ENCODE measurements at regions not wholly inside any gene's neighbourhood (a gene's known extent, or its start where the extent isn't known, plus 50 kb on each side); places are given as distances from the start of the nearest gene placed in this dataset.

DNA sequence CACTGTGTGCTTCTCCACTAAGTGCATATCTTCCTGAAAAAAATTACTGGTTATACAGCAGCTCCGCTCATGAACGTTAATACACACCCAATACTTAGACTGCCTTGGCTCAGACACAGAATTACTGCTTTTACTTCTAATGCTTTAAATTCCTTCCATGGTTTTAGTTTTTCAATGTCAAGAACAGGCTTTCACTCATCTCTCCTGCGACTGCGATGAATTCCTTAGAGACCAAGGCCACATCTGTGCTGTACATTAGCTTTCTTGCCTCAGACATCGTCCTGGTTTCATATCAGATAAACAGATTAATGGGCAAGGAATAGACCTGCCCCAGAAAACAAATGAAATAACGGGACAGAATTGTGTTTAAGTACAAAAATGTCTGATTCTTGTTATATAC lies 120.2 kb downstream of the CYP26A1 start:
- H3K36me3 Mint-ChIP-seq (ENCODE audit: low read depth), result no peaks in the 10 kb centered on the region
- DNase-seq (no peak), ATAC-seq (no peak)
- H3K4me1 Mint-ChIP-seq, result peaks cover 9% of the 10 kb centered on the region
- no peak overlapping the region for H3K27ac Mint-ChIP-seq
- no peak overlapping the region for H3K4me3 Mint-ChIP-seq
- no peaks in the 10 kb centered on the region for H3K9me3 Mint-ChIP-seq
- peaks cover 12% of the 10 kb centered on the region for H3K27me3 Mint-ChIP-seq

- Mint-ChIP-seq H3K4me1 (peaks cover 12% of the 10 kb centered on the region), H3K27ac (no peak overlapping the region), H3K4me3 (no peak overlapping the region), H3K36me3 (ENCODE audit: low read depth) (no peaks in the 10 kb centered on the region), H3K9me3 (no peaks in the 10 kb centered on the region), H3K27me3 (peaks cover 19% of the 10 kb centered on the region)
- DNase-seq (no peak), ATAC-seq (no peak)
Observed at GRCh38 chr10:93198401-93199131, 124.9 kb downstream of the CYP26A1 start.

DNA sequence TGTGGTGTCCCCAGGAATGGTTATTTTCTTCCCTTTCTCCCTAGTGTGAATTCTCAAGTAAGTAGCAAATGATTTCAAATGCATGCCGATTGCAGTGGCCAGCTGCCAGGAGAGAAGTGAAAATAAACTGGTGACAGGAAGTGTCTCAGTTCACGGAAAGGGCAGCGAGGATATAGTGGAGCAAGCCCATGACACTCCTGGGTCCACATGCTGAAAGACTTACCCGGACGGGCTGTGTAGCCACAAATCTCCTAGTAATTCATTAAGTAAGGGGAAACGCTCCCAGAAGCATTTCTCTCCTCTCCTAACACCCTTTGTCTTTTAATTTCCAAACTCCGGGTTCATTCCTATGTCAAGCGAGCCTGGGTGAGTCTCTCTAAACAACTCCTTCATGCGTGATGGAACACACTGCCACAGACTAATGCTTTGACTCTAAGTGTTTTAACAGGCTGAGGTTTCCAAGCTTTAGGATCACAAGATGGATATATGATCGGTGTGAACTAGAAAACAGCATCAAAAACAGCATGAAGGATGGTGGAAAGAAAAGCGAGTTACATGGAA lies 125.6 kb downstream of the CYP26A1 start:
- Mint-ChIP-seq H3K4me3 (no peak overlapping the region), H3K27me3 (peaks cover 16% of the 10 kb centered on the region), H3K27ac (no peak overlapping the region), H3K4me1 (peaks cover 12% of the 10 kb centered on the region), H3K9me3 (no peaks in the 10 kb centered on the region), H3K36me3 (ENCODE audit: low read depth) (no peaks in the 10 kb centered on the region)
- ATAC-seq (no peak), DNase-seq (no peak)

DNA sequence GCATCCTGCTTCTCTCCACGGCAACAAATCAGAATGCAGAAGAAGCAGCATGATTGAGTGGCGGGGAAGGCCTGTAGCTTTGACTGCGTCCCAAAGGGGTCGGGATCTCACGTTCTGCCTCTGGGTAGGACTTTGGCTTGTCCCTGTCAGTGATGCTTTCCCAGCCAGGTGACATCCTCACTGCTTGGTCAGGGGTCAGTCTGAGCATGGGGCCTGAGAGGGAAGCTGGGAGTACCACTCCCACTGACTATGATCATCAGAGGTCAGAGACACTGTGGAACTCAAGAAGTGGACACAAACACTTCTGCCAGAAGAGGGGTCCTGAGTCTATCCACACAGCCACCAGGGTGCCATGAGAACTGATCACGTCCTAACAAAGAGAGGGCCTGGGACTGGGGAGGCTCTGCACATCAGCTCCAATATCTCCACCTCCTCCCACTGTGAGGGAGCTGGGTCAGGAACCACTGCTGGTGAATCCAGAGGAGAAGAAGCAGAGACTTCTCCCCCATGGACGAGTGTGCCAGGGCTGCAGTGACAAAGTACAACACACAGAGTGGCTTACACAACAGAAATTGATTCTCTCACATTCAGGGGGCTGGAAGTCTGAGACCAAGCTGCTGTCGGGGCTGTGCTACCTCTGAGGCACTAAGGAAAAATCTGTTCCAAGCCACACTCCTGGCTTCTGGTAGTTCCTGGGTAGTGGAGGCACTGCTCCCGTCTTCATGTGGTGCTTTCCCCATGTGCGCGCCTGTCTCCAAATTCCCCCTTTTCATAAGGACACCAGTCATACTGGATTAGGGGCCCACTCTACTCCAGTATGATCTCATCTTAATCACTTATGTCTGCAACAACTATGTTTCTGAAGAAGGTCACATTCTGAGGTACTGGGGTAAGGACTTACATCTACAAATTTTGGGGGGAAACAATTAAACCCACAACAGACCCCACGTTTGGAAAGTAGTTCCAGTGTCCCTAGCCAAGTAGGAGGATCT lies 131.1 kb downstream of the CYP26A1 start:
- H3K4me3 Mint-ChIP-seq, result no peak overlapping the region
- H3K9me3 Mint-ChIP-seq, result no peaks in the 10 kb centered on the region
- ATAC-seq (no peak), DNase-seq (no peak)
- H3K36me3 Mint-ChIP-seq (ENCODE audit: low read depth), result no peaks in the 10 kb centered on the region
- no peaks in the 10 kb centered on the region for H3K4me1 Mint-ChIP-seq
- H3K27ac Mint-ChIP-seq, result no peak overlapping the region
- peaks cover 4% of the 10 kb centered on the region for H3K27me3 Mint-ChIP-seq

GRCh38 chr10:93206652-93207051 lies 133.0 kb downstream of the CYP26A1 start:
- Mint-ChIP-seq H3K4me3 (no peak overlapping the region), H3K27me3 (no peaks in the 10 kb centered on the region), H3K9me3 (no peaks in the 10 kb centered on the region), H3K4me1 (no peaks in the 10 kb centered on the region), H3K27ac (no peak overlapping the region), H3K36me3 (ENCODE audit: low read depth) (no peaks in the 10 kb centered on the region)
- ATAC-seq, result no peak
- no peak for DNase-seq

- no peak for DNase-seq
- no peaks in the 10 kb centered on the region for H3K9me3 Mint-ChIP-seq
- H3K27ac Mint-ChIP-seq, result no peak overlapping the region
- H3K4me3 Mint-ChIP-seq, result no peak overlapping the region
- H3K27me3 Mint-ChIP-seq, result no peaks in the 10 kb centered on the region
- H3K4me1 Mint-ChIP-seq, result no peaks in the 10 kb centered on the region
- ATAC-seq, result no peak
- no peaks in the 10 kb centered on the region for H3K36me3 Mint-ChIP-seq (ENCODE audit: low read depth)
Observed at GRCh38 chr10:93208717-93209464, 135.2 kb downstream of the CYP26A1 start.

DNA sequence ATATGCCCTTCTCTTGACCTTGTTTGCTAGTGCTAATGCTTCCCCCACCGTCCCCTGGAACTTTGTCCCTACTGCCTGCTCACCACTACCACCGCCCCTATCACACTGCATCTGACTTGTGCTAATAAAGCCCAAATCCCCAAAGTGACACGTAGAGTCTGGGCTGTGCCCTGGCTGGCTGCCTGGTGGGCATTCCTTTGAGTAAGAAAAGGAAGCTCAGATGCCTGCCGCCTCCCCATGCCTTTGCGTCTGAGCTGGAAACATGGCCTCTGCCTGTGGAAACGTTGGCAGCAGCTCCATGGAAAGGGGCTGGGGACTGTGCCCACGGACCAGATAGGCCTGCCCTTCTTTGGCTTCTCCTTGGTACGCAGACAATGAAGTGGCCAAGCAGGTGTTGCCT lies 138.3 kb downstream of the CYP26A1 start:
- H3K4me3 Mint-ChIP-seq, result no peak overlapping the region
- no peaks in the 10 kb centered on the region for H3K9me3 Mint-ChIP-seq
- H3K4me1 Mint-ChIP-seq, result no peaks in the 10 kb centered on the region
- H3K27me3 Mint-ChIP-seq, result no peaks in the 10 kb centered on the region
- H3K36me3 Mint-ChIP-seq (ENCODE audit: low read depth), result no peaks in the 10 kb centered on the region
- ATAC-seq, result no peak
- no peak overlapping the region for H3K27ac Mint-ChIP-seq
- no peak for DNase-seq

GRCh38 chr10:93215312-93215711 lies 141.6 kb downstream of the CYP26A1 start:
- no peak for DNase-seq
- no peaks in the 10 kb centered on the region for H3K9me3 Mint-ChIP-seq
- no peaks in the 10 kb centered on the region for H3K36me3 Mint-ChIP-seq (ENCODE audit: low read depth)
- no peak overlapping the region for H3K27ac Mint-ChIP-seq
- no peak for ATAC-seq
- no peaks in the 10 kb centered on the region for H3K4me1 Mint-ChIP-seq
- peaks cover 2% of the 10 kb centered on the region for H3K27me3 Mint-ChIP-seq
- no peak overlapping the region for H3K4me3 Mint-ChIP-seq

GRCh38 chr10:93216341-93216985 lies 142.8 kb downstream of the CYP26A1 start:
- Mint-ChIP-seq H3K36me3 (ENCODE audit: low read depth) (no peaks in the 10 kb centered on the region), H3K27ac (no peak overlapping the region), H3K9me3 (no peaks in the 10 kb centered on the region), H3K4me1 (no peaks in the 10 kb centered on the region), H3K27me3 (peaks cover 2% of the 10 kb centered on the region), H3K4me3 (no peak overlapping the region)
- DNase-seq (no peak), ATAC-seq (no peak)

- Mint-ChIP-seq H3K9me3 (no peaks in the 10 kb centered on the region), H3K27me3 (peaks cover 2% of the 10 kb centered on the region), H3K4me3 (no peak overlapping the region), H3K27ac (no peak overlapping the region), H3K4me1 (no peaks in the 10 kb centered on the region), H3K36me3 (ENCODE audit: low read depth) (no peaks in the 10 kb centered on the region)
- DNase-seq, result no peak
- no peak for ATAC-seq
Observed at GRCh38 chr10:93218386-93218785, 144.7 kb downstream of the CYP26A1 start.

- no peak overlapping the region for H3K4me3 Mint-ChIP-seq
- no peak for ATAC-seq
- no peaks in the 10 kb centered on the region for H3K36me3 Mint-ChIP-seq (ENCODE audit: low read depth)
- DNase-seq, result no peak
- H3K27ac Mint-ChIP-seq, result no peak overlapping the region
- H3K27me3 Mint-ChIP-seq, result peaks cover 2% of the 10 kb centered on the region
- H3K9me3 Mint-ChIP-seq, result no peaks in the 10 kb centered on the region
- no peaks in the 10 kb centered on the region for H3K4me1 Mint-ChIP-seq
Observed at GRCh38 chr10:93219347-93219746, 145.7 kb downstream of the CYP26A1 start.

GRCh38 chr10:93220296-93221170 lies 146.8 kb downstream of the CYP26A1 start:
- H3K9me3 Mint-ChIP-seq, result no peaks in the 10 kb centered on the region
- H3K27me3 Mint-ChIP-seq, result peaks cover 2% of the 10 kb centered on the region
- no peak overlapping the region for H3K27ac Mint-ChIP-seq
- ATAC-seq (no peak), DNase-seq (no peak)
- no peak overlapping the region for H3K4me3 Mint-ChIP-seq
- H3K4me1 Mint-ChIP-seq, result no peaks in the 10 kb centered on the region
- H3K36me3 Mint-ChIP-seq (ENCODE audit: low read depth), result no peaks in the 10 kb centered on the region

- H3K4me1 Mint-ChIP-seq, result no peaks in the 10 kb centered on the region
- H3K9me3 Mint-ChIP-seq, result no peaks in the 10 kb centered on the region
- ATAC-seq (no peak), DNase-seq (no peak)
- H3K4me3 Mint-ChIP-seq, result no peak overlapping the region
- H3K27ac Mint-ChIP-seq, result no peak overlapping the region
- no peaks in the 10 kb centered on the region for H3K36me3 Mint-ChIP-seq (ENCODE audit: low read depth)
- H3K27me3 Mint-ChIP-seq, result peaks cover 2% of the 10 kb centered on the region
Observed at GRCh38 chr10:93221171-93221496, 147.4 kb downstream of the CYP26A1 start.

Data from activated naive CD8-positive, alpha-beta T cell treated with anti-CD3 and anti-CD28 coated beads, Interleukin-2, amount 50 U/mL, for 24 hours (primary cell).